AG04449 (cell line): ENCODE measurements at regions not wholly inside any gene's neighbourhood (a gene's known extent, or its start where the extent isn't known, plus 50 kb on each side); places are given as distances from the start of the nearest gene placed in this dataset.

ENCODE experiments used
- CTCF ChIA-PET: fragments of 350-600 bp; formaldehyde crosslinking; extraction: SDS; loops from one replicate; lab custom pipeline; 2021; ENCODE audit warnings: antibody characterized with exemption; lab: Yijun Ruan, JAX
- POLR2A ChIA-PET: fragments of 400-600, 350-600 bp; formaldehyde crosslinking; extraction: SDS; loops from one replicate; lab custom pipeline; 2020; ENCODE audit warnings: antibody characterized with exemption, inconsistent platforms; lab: Yijun Ruan, JAX
- DNase-seq: peaks from one replicate; pipeline ENCODE4 v3.0.0-alpha.2; 2010; ENCODE audit warnings: low read depth, low spot score
- H3K4me3 ChIP-seq: 2 replicates; pipeline ENCODE4 v1.5.1; 2011; ENCODE audit warnings: low read depth, mild to moderate bottlenecking, control low read depth, low read length
- TF ChIP-seq, protein P1 (sequence below): IDR thresholded peaks from one replicate; pipeline ENCODE4 v1.5.1; 2011; ENCODE audit warnings: mild to moderate bottlenecking, moderate library complexity, low read length, control low read depth, inconsistent platforms; ENCODE audit not compliant: insufficient read depth; ENCODE audit errors: missing control alignments

GRCh38 chr5:124671193-124671592 lies 75.2 kb downstream of the ZNF608 start:
- TF ChIP-seq, protein P1, sequence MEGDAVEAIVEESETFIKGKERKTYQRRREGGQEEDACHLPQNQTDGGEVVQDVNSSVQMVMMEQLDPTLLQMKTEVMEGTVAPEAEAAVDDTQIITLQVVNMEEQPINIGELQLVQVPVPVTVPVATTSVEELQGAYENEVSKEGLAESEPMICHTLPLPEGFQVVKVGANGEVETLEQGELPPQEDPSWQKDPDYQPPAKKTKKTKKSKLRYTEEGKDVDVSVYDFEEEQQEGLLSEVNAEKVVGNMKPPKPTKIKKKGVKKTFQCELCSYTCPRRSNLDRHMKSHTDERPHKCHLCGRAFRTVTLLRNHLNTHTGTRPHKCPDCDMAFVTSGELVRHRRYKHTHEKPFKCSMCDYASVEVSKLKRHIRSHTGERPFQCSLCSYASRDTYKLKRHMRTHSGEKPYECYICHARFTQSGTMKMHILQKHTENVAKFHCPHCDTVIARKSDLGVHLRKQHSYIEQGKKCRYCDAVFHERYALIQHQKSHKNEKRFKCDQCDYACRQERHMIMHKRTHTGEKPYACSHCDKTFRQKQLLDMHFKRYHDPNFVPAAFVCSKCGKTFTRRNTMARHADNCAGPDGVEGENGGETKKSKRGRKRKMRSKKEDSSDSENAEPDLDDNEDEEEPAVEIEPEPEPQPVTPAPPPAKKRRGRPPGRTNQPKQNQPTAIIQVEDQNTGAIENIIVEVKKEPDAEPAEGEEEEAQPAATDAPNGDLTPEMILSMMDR = no peak
- no peak for DNase-seq
- ChIA-PET CTCF (no interaction called here), POLR2A (interaction anchor here (0.6 kb wide), 1 partner anchor 894 kb away, joined by 3 read pairs; no protein-coding TSS in a partner anchor)
- no peak overlapping the region for H3K4me3 ChIP-seq

- ChIA-PET CTCF (interaction anchor here (1.5 kb wide), 1 partner anchor 10 kb away, joined by 6 read pairs; no protein-coding TSS in a partner anchor), POLR2A (interaction anchor here (0.6 kb wide), 1 partner anchor 894 kb away, joined by 3 read pairs; no protein-coding TSS in a partner anchor)
- no peak overlapping the region for H3K4me3 ChIP-seq
- TF ChIP-seq, protein P1 = no peak
- DNase-seq = no peak
These were observed 75.7 kb downstream of the ZNF608 start for GRCh38 chr5:124670722-124671184.

DNA sequence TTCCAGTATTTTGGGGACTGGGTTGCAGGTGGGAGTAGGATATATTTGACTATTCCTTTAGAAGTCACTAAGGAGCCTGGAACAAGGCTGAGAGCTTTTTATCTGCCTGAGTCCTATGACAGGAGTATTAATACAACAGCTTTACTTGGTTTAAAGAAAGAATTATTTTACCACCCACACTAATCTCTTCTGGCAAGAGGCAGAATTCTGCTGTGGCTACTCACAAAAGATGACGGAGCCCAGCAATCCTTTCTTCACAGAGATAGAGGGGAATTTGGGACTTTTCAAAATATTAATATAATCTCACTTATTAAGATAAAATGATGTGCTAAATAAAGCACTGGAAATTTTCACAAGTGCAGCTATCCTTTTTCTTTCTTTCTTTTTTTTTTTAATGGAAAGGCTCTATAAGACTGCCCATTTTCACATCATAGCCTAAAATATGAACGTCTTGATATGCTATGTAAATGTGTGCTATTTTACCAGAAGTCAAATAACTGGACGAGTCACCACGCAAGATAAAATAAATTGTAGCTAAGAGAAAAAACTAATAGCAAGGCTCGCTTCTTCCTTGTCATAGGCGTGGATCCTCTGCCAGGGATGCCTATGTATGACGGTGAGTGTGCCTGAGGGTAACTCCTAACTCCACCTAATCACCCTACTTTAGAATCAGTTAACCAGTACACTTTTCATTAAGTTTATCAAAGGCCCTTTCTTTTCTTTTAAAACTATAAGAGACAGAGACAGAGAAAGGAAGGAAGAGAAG lies 76.3 kb downstream of the ZNF608 start:
- H3K4me3 ChIP-seq = no peak overlapping the region
- POLR2A ChIA-PET = interaction anchor here (0.7 kb wide), 1 partner anchor 369 kb away, joined by 3 read pairs; no protein-coding TSS in a partner anchor
- DNase-seq = no peak
- TF ChIP-seq, protein P1 = no peak
- CTCF ChIA-PET = interaction anchor here (0.9 to 1.5 kb wide), 2 partner anchors 9 to 12 kb away, joined by 3 to 6 read pairs; no protein-coding TSS in a partner anchor

GRCh38 chr5:124669300-124669648 lies 77.2 kb downstream of the ZNF608 start:
- ChIA-PET POLR2A (no interaction called here), CTCF (interaction anchor here (0.9 to 1.5 kb wide), 2 partner anchors 8 to 13 kb away, joined by 3 to 6 read pairs; no protein-coding TSS in a partner anchor)
- TF ChIP-seq, protein P1 = no peak
- DNase-seq = no peak
- no peak overlapping the region for H3K4me3 ChIP-seq

DNA sequence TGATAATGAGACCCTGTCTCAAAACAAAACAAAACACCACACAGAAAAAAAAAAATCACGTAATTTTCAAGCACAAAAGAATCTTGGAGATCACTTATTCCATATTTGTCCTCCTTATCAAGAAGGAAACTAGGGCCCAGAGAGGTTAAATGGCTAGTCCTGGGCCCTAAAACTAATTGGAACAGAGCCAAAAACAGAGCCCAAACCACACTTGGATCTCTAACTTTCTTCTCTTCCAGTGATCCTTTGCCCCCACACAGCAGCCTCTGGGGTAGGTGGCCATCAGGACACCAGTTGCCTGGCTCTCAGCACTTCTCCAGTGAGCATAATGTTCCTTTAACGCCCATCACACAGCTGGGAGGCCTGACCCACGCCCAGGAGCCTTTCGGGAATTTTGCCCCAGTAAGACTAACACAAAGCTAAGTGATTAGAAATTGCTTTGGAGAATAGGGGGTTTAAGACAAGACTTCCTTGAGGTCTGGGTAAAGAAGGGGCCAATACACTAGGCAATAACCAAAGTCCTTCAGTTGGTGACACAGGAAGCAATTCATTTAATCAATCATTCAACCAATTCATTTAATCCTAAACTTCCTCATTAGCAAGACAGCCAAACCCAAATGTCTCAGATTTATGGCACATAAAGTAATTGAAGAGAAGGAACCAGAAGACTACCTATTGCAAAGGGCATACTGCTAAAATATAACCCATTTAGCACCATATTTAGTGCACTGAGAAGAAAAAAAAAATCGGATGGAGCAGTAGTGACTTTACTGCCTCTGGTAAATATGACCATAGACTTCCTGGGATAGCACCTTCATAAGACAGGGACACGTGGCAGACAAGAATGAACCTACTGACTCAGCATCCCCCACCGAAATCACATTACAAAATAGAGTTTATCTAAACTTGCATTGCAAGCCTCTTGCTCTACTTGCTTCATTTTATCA lies 77.8 kb downstream of the ZNF608 start:
- no peak for DNase-seq
- H3K4me3 ChIP-seq = no peak overlapping the region
- TF ChIP-seq, protein P1 = no peak
- ChIA-PET POLR2A (no interaction called here), CTCF (no interaction called here)

DNA sequence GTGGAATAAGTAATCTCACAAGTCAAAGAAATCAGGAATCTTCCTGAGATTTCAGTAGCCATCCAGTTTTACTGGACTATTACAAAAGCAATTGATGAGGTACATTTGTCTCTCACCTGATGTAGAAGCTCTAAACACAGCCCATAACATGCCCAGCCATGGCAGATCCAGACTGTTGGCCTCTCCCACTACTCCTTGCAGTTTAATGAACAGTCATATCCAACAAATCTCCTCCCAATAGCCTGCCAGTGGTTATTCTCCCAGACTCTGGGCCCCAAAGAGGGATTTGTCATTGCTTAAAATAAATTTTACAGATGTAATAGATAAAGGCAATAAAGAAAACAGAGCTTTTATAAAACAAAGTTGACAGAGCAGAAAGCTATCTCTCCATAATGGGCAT lies 80.8 kb downstream of the ZNF608 start:
- CTCF ChIA-PET = interaction anchor here (0.6 kb wide), 1 partner anchor 685 kb away, joined by 4 read pairs; no protein-coding TSS in a partner anchor
- no peak overlapping the region for H3K4me3 ChIP-seq
- DNase-seq = no peak
- TF ChIP-seq, protein P1 = no peak
- POLR2A ChIA-PET = no interaction called here
